Neural cell (in vitro differentiated cells): ENCODE measurements at regions not wholly inside any gene's neighbourhood (a gene's known extent, or its start where the extent isn't known, plus 50 kb on each side); places are given as distances from the start of the nearest gene placed in this dataset.

ENCODE experiments used
- H2AFZ ChIP-seq: fragments of 200-600, 300-800 bp; sonication (generic), shearing (Covaris generic); 2 replicates; pipeline ENCODE4 v1.6.0; 2014; ENCODE audit warnings: low read depth, mild to moderate bottlenecking, antibody characterized with exemption, low read length, moderate library complexity
- H3F3A ChIP-seq: fragments of 200-600 bp; shearing (Covaris generic); 2 replicates; pipeline ENCODE4 v1.6.1; 2016; ENCODE audit warnings: mild to moderate bottlenecking, moderate library complexity, mixed read lengths, antibody characterized with exemption, low read length; ENCODE audit not compliant: insufficient read depth, poor library complexity, severe bottlenecking
- H3K27ac ChIP-seq: fragments of 200-600, 300-800 bp; sonication (generic), shearing (Covaris generic); 2 replicates; pipeline ENCODE4 v1.5.1; 2014; ENCODE audit warnings: mild to moderate bottlenecking, low read length, moderate library complexity
- H3K27me3 ChIP-seq: fragments of 300-800, 200-600 bp; sonication (generic), shearing (Covaris generic); 2 replicates; pipeline ENCODE4 v1.6.0; 2014; ENCODE audit warnings: mild to moderate bottlenecking, low read depth, low read length, moderate library complexity; ENCODE audit not compliant: insufficient read depth
- H3K36me3 ChIP-seq: fragments of 300-800, 200-600 bp; sonication (generic), shearing (Covaris generic); 2 replicates; pipeline ENCODE4 v1.5.1; 2014; ENCODE audit warnings: mild to moderate bottlenecking, antibody characterized with exemption, low read length, moderate library complexity; ENCODE audit not compliant: insufficient read depth
- H3K4me2 ChIP-seq: fragments of 300-800, 200-600 bp; sonication (generic), shearing (Covaris generic); 2 replicates; pipeline ENCODE4 v1.6.0; 2014; ENCODE audit warnings: mild to moderate bottlenecking, low read length
- H3K4me3 ChIP-seq: fragments of 300-800, 200-600 bp; sonication (generic), shearing (Covaris generic); 2 replicates; pipeline ENCODE4 v1.5.1; 2014; ENCODE audit warnings: mild to moderate bottlenecking, low read length, moderate library complexity
- H3K79me2 ChIP-seq: fragments of 200-600 bp; shearing (Covaris generic); replicated peaks from 2 replicates; pipeline ENCODE4 v1.6.0; 2014; ENCODE audit warnings: mild to moderate bottlenecking, low read length, moderate library complexity; ENCODE audit not compliant: insufficient read depth
- H3K9ac ChIP-seq: fragments of 300-800, 200-600 bp; sonication (generic), shearing (Covaris generic); 2 replicates; pipeline ENCODE4 v1.6.1; 2016; ENCODE audit warnings: mild to moderate bottlenecking, low read length, mixed read lengths
- H3K9me2 ChIP-seq: fragments of 200-600 bp; shearing (Covaris generic); 2 replicates; pipeline ENCODE4 v1.6.1; 2016; ENCODE audit warnings: mild to moderate bottlenecking, low read length, mixed read lengths; ENCODE audit not compliant: insufficient read depth
- H3K9me3 ChIP-seq: fragments of 200-600, 300-800 bp; sonication (generic), shearing (Covaris generic); 2 replicates; pipeline ENCODE4 v1.6.1; 2016; ENCODE audit warnings: mild to moderate bottlenecking, mixed run types, low read length, moderate library complexity, mixed read lengths
- H4K20me1 ChIP-seq: fragments of 200-600 bp; shearing (Covaris generic); 2 replicates; pipeline ENCODE4 v1.6.1; 2016; ENCODE audit warnings: mild to moderate bottlenecking, mixed run types; ENCODE audit not compliant: insufficient read depth
- CTCF ChIP-seq: fragments of 450-650 bp; IDR thresholded peaks from 2 replicates; pipeline ENCODE4 v1.5.1; 2014; ENCODE audit warnings: antibody characterized with exemption, mild to moderate bottlenecking, moderate library complexity; ENCODE audit not compliant: poor library complexity, severe bottlenecking
- EP300 ChIP-seq: fragments of 450-650 bp; conservative IDR thresholded peaks from 2 replicates; pipeline ENCODE4 v1.6.1; 2014; ENCODE audit warnings: antibody characterized with exemption, mild to moderate bottlenecking, moderate library complexity; ENCODE audit not compliant: poor library complexity, severe bottlenecking
- EZH2 ChIP-seq: fragments of 200-600, 300-800 bp; shearing (Covaris generic), sonication (generic); IDR thresholded peaks from 2 replicates; pipeline ENCODE4 v1.6.1; 2014; ENCODE audit warnings: antibody characterized with exemption, low read length, borderline replicate concordance, mild to moderate bottlenecking; ENCODE audit not compliant: insufficient read depth, poor library complexity, severe bottlenecking
- MXI1 ChIP-seq: fragments of 450-650 bp; conservative IDR thresholded peaks from 2 replicates; pipeline ENCODE4 v1.6.1; 2014; ENCODE audit warnings: antibody characterized with exemption, mild to moderate bottlenecking; ENCODE audit not compliant: poor library complexity, severe bottlenecking
- POLR2AphosphoS5 ChIP-seq: IDR thresholded peaks from 2 replicates; pipeline ENCODE4 v1.6.1; 2012
- RAD21 ChIP-seq: fragments of 450-650 bp; conservative IDR thresholded peaks from 2 replicates; pipeline ENCODE4 v1.6.1; 2014; ENCODE audit warnings: antibody characterized with exemption, mild to moderate bottlenecking, moderate library complexity
- SMC3 ChIP-seq: fragments of 450-650 bp; conservative IDR thresholded peaks from 2 replicates; pipeline ENCODE4 v1.6.1; 2014; ENCODE audit warnings: antibody characterized with exemption, mild to moderate bottlenecking, moderate library complexity; ENCODE audit not compliant: poor library complexity
- TAF1 ChIP-seq: IDR thresholded peaks from 2 replicates; pipeline ENCODE4 v1.6.1; 2012; ENCODE audit warnings: low read depth
- TF ChIP-seq, protein P1 (sequence below): IDR thresholded peaks from 2 replicates; pipeline ENCODE4 v1.6.1; 2012; ENCODE audit warnings: borderline replicate concordance

- Histone ChIP-seq H3K27me3 (no peaks in the 10 kb centered on the region), H3F3A (no peaks in the 10 kb centered on the region), H3K79me2 (no peaks in the 10 kb centered on the region), H4K20me1 (no peaks in the 10 kb centered on the region), H2AFZ (no peak overlapping the region), H3K4me2 (no peak overlapping the region), H3K4me3 (no peak overlapping the region), H3K9me3 (no peaks in the 10 kb centered on the region), H3K27ac (no peak overlapping the region), H3K9me2 (no peaks in the 10 kb centered on the region), H3K9ac (no peak overlapping the region), H3K36me3 (no peaks in the 10 kb centered on the region)
- TF ChIP-seq, protein P1, sequence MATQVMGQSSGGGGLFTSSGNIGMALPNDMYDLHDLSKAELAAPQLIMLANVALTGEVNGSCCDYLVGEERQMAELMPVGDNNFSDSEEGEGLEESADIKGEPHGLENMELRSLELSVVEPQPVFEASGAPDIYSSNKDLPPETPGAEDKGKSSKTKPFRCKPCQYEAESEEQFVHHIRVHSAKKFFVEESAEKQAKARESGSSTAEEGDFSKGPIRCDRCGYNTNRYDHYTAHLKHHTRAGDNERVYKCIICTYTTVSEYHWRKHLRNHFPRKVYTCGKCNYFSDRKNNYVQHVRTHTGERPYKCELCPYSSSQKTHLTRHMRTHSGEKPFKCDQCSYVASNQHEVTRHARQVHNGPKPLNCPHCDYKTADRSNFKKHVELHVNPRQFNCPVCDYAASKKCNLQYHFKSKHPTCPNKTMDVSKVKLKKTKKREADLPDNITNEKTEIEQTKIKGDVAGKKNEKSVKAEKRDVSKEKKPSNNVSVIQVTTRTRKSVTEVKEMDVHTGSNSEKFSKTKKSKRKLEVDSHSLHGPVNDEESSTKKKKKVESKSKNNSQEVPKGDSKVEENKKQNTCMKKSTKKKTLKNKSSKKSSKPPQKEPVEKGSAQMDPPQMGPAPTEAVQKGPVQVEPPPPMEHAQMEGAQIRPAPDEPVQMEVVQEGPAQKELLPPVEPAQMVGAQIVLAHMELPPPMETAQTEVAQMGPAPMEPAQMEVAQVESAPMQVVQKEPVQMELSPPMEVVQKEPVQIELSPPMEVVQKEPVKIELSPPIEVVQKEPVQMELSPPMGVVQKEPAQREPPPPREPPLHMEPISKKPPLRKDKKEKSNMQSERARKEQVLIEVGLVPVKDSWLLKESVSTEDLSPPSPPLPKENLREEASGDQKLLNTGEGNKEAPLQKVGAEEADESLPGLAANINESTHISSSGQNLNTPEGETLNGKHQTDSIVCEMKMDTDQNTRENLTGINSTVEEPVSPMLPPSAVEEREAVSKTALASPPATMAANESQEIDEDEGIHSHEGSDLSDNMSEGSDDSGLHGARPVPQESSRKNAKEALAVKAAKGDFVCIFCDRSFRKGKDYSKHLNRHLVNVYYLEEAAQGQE = no peak
- TF ChIP-seq TAF1 (no peak), EZH2 (no peak), RAD21 (no peak), POLR2AphosphoS5 (no peak), SMC3 (no peak), MXI1 (no peak), EP300 (no peak), CTCF (no peak)
Measured at GRCh38 chr10:90143937-90144336, 442.5 kb downstream of the KIF20B start.

DNA sequence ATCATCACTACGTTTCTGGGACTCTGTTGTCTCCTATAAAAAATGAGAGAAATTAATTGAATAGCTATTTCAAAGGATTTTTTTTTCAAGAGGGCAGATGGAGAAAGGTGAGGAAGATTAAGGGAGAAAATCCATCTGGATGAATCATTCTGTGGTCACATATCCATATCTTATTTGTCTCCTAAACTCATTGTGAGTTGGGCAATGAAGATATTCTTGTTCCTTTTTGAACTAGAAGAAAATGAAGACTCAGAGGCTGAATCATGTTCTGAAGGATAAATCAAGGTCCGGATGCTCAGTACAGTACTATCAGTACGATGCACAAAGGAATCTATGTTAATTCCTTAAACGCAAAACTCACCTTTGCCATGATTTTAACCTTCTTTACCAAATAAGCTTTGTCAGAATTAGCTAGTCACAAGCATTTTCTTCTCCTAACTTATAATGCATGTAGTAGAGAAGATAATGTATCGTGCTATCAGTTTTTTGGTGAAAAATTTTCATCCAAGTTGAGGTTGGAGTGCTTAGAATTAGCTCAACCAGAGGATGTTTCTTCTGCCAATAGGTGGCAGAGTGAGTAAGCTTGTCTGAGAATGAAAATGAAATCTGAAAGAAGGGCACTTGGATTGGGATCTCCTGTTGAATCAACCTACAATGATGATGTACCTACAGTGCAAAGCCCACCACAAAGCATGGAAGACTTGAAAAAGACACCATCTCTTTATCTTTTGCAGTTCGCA, 446.9 kb downstream of the KIF20B start:
- Histone ChIP-seq H3K27me3 (no peaks in the 10 kb centered on the region), H2AFZ (no peak overlapping the region), H3K9ac (no peak overlapping the region), H4K20me1 (no peaks in the 10 kb centered on the region), H3K9me3 (no peaks in the 10 kb centered on the region), H3K4me2 (no peak overlapping the region), H3F3A (no peaks in the 10 kb centered on the region), H3K4me3 (no peak overlapping the region), H3K27ac (no peak overlapping the region), H3K9me2 (no peaks in the 10 kb centered on the region), H3K79me2 (no peaks in the 10 kb centered on the region), H3K36me3 (no peaks in the 10 kb centered on the region)
- TF ChIP-seq POLR2AphosphoS5 (no peak), MXI1 (no peak), EP300 (no peak), EZH2 (no peak), SMC3 (peak; percentile 70), CTCF (peak; percentile 71), TAF1 (no peak), RAD21 (peak; percentile 72)
- TF ChIP-seq, protein P1 = no peak
